IMR-90 (cell line): ENCODE measurements at regions not wholly inside any gene's neighbourhood (a gene's known extent, or its start where the extent isn't known, plus 50 kb on each side); places are given as distances from the start of the nearest gene placed in this dataset.

Experiments used
- ATAC-seq: fragments of 200-7000 bp; cut with Tn5 transposase; 2 replicates; pipeline ENCODE4 v1.9.1; 2020; ENCODE audit warnings: low read depth, mild to moderate bottlenecking, moderate library complexity
- BruUV-seq: library from RNA; stranded (reverse); fragments of 400-500 nt; replicated peaks from 2 replicates; lab custom pipeline; 2021; lab: Mats Ljungman, UMichigan
- CTCF ChIA-PET: fragments of 300-600 bp; formaldehyde crosslinking; extraction: SDS; loops from one replicate; lab custom pipeline; 2021; ENCODE audit warnings: antibody characterized with exemption; lab: Yijun Ruan, JAX
- POLR2A ChIA-PET: fragments of 300-600 bp; sonication (Branson Sonifier 250); formaldehyde crosslinking; loops from one replicate; lab custom pipeline; 2022; ENCODE audit warnings: antibody characterized with exemption; ENCODE audit not compliant: unreplicated experiment; lab: Charles Lee
- DNase-seq: peaks from one replicate; pipeline ENCODE4 v3.0.0; 2013
- H2AFZ ChIP-seq: replicated peaks from 2 replicates; pipeline ENCODE3; 2013; ENCODE audit warnings: low read length, mild to moderate bottlenecking; ENCODE audit not compliant: poor library complexity
- H2AK5ac ChIP-seq: 2 replicates; pipeline ENCODE4 v1.6.1; 2013; ENCODE audit warnings: low read depth, low read length, inconsistent platforms
- H2AK9ac ChIP-seq: replicated peaks from 2 replicates; pipeline ENCODE3; 2013; ENCODE audit warnings: mild to moderate bottlenecking, low read depth, low read length, moderate library complexity; ENCODE audit not compliant: poor library complexity
- H2BK120ac ChIP-seq: 2 replicates; pipeline ENCODE4 v1.6.1; 2013; ENCODE audit warnings: low read depth, low read length, inconsistent platforms
- H2BK15ac ChIP-seq: 3 replicates; pipeline ENCODE4 v1.6.1; 2013; ENCODE audit warnings: low read depth, low read length, inconsistent platforms
- H2BK20ac ChIP-seq: 2 replicates; pipeline ENCODE4 v1.6.1; 2013; ENCODE audit warnings: low read depth, mild to moderate bottlenecking, inconsistent platforms, low read length, moderate library complexity
- H2BK5ac ChIP-seq: 2 replicates; pipeline ENCODE4 v1.6.1; 2013; ENCODE audit warnings: mild to moderate bottlenecking, low read depth, low read length, inconsistent platforms; ENCODE audit not compliant: poor library complexity, severe bottlenecking
- H3K14ac ChIP-seq: replicated peaks from 2 replicates; pipeline ENCODE4 v1.6.1; 2013; ENCODE audit warnings: low read depth, low read length, inconsistent platforms
- H3K18ac ChIP-seq: 2 replicates; pipeline ENCODE4 v1.6.1; 2013; ENCODE audit warnings: low read depth, low read length, control low read depth
- H3K23ac ChIP-seq: 2 replicates; pipeline ENCODE4 v1.6.1; 2013; ENCODE audit warnings: low read depth, low read length, inconsistent platforms
- H3K27ac ChIP-seq: 2 replicates; pipeline ENCODE4 v1.5.1; 2013; ENCODE audit warnings: mild to moderate bottlenecking, control low read depth, low read length; ENCODE audit not compliant: insufficient read depth
- H3K27me3 ChIP-seq: 2 replicates; pipeline ENCODE4 v1.6.1; 2013; ENCODE audit warnings: low read length; ENCODE audit not compliant: control insufficient read depth, insufficient read depth
- H3K36me3 ChIP-seq: 2 replicates; pipeline ENCODE4 v1.6.1; 2013; ENCODE audit warnings: low read length, mixed read lengths; ENCODE audit not compliant: control insufficient read depth, insufficient read depth
- H3K4ac ChIP-seq: 2 replicates; pipeline ENCODE4 v1.6.1; 2013; ENCODE audit warnings: low read depth, low read length, inconsistent platforms
- H3K4me1 ChIP-seq: 2 replicates; pipeline ENCODE4 v1.6.1; 2013; ENCODE audit warnings: low read length, mixed read lengths; ENCODE audit not compliant: control insufficient read depth, insufficient read depth
- H3K4me2 ChIP-seq: 2 replicates; pipeline ENCODE4 v1.6.1; 2013; ENCODE audit warnings: low read depth, mild to moderate bottlenecking, control low read depth, low read length, moderate library complexity
- H3K4me3 ChIP-seq: 2 replicates; pipeline ENCODE4 v1.5.1; 2013; ENCODE audit warnings: low read depth, mild to moderate bottlenecking, control low read depth, low read length, moderate library complexity; ENCODE audit not compliant: insufficient read depth
- H3K56ac ChIP-seq: 2 replicates; pipeline ENCODE4 v1.6.1; 2013; ENCODE audit warnings: low read length, inconsistent platforms; ENCODE audit not compliant: insufficient read depth; ENCODE audit errors: extremely low read depth
- H3K79me1 ChIP-seq, 2 experiments: 2 replicates each; pipeline ENCODE4 v1.6.1; 2013; ENCODE audit warnings: low read length in 2 of 2, inconsistent platforms in 1 of 2, low read depth in 1 of 2
- H3K9ac ChIP-seq: 2 replicates; pipeline ENCODE4 v1.6.1; 2013; ENCODE audit warnings: low read depth, low read length, control low read depth
- H3K9me1 ChIP-seq: 2 replicates; pipeline ENCODE4 v1.6.1; 2013; ENCODE audit warnings: low read length, inconsistent platforms; ENCODE audit not compliant: insufficient read depth
- H3K9me3 ChIP-seq: 2 replicates; pipeline ENCODE4 v1.6.1; 2013; ENCODE audit warnings: low read length; ENCODE audit not compliant: control insufficient read depth, insufficient read depth
- H4K20me1 ChIP-seq: 2 replicates; pipeline ENCODE4 v1.6.1; 2013; ENCODE audit warnings: low read length, inconsistent platforms; ENCODE audit not compliant: insufficient read depth
- H4K5ac ChIP-seq: 2 replicates; pipeline ENCODE4 v1.6.1; 2013; ENCODE audit warnings: mild to moderate bottlenecking, low read depth, low read length, control low read depth
- H4K8ac ChIP-seq, 2 experiments: 2 replicates each; pipeline ENCODE4 v1.6.1; 2013; ENCODE audit warnings: low read depth in 2 of 2, low read length in 2 of 2, control low read depth in 1 of 2, inconsistent platforms in 1 of 2
- H4K91ac ChIP-seq: 2 replicates; pipeline ENCODE4 v1.6.1; 2013; ENCODE audit warnings: low read depth, low read length, inconsistent platforms; ENCODE audit not compliant: insufficient read depth
- BHLHE40 ChIP-seq: fragments of 150-350 bp; IDR thresholded peaks from 2 replicates; pipeline ENCODE4 v1.6.1; 2016; ENCODE audit warnings: mild to moderate bottlenecking, low read depth, low read length
- CEBPB ChIP-seq: IDR thresholded peaks from 2 replicates; pipeline ENCODE4 v1.6.1; 2012; ENCODE audit warnings: low read depth, low read length, improper control_type of control experiment
- CHD1 ChIP-seq: IDR thresholded peaks from 2 replicates; pipeline ENCODE4 v1.6.1; 2012; ENCODE audit warnings: low read depth, low read length, improper control_type of control experiment
- CTCF ChIP-seq: conservative IDR thresholded peaks from 2 replicates; pipeline ENCODE4 v1.5.1; 2012; ENCODE audit warnings: mild to moderate bottlenecking, low read depth, low read length, improper control_type of control experiment
- ELK1 ChIP-seq: fragments of 150-350 bp; IDR thresholded peaks from 2 replicates; pipeline ENCODE4 v1.6.1; 2016; ENCODE audit warnings: low read depth, mild to moderate bottlenecking, low read length, moderate library complexity, borderline replicate concordance
- FOS ChIP-seq: fragments of 150-350 bp; IDR thresholded peaks from 2 replicates; pipeline ENCODE4 v1.6.1; 2016; ENCODE audit warnings: low read depth, low read length
- MAFK ChIP-seq: IDR thresholded peaks from 2 replicates; pipeline ENCODE4 v1.6.1; 2012; ENCODE audit warnings: low read depth, low read length, improper control_type of control experiment
- MAZ ChIP-seq: IDR thresholded peaks from 2 replicates; pipeline ENCODE4 v1.6.1; 2012; ENCODE audit warnings: low read depth, mild to moderate bottlenecking, low read length, improper control_type of control experiment, moderate library complexity, borderline replicate concordance
- NFE2L2 ChIP-seq: fragments of 150-350 bp; IDR thresholded peaks from 2 replicates; pipeline ENCODE4 v1.6.1; 2016; ENCODE audit warnings: low read depth, mild to moderate bottlenecking, low read length
- POLR2A ChIP-seq: IDR thresholded peaks from 2 replicates; pipeline ENCODE4 v1.6.1; 2012; ENCODE audit warnings: mild to moderate bottlenecking, low read depth, low read length
- RAD21 ChIP-seq: IDR thresholded peaks from 2 replicates; pipeline ENCODE4 v1.6.1; 2012; ENCODE audit warnings: low read length, improper control_type of control experiment
- RCOR1 ChIP-seq: IDR thresholded peaks from 2 replicates; pipeline ENCODE4 v1.6.1; 2012; ENCODE audit warnings: mild to moderate bottlenecking, low read length, improper control_type of control experiment; ENCODE audit not compliant: insufficient replicate concordance
- RFX5 ChIP-seq: IDR thresholded peaks from 2 replicates; pipeline ENCODE4 v1.8.0; 2012; ENCODE audit warnings: low read depth, mild to moderate bottlenecking, low read length, moderate library complexity
- SMC3 ChIP-seq: fragments of 150-350 bp; IDR thresholded peaks from 2 replicates; pipeline ENCODE4 v1.6.1; 2016; ENCODE audit warnings: low read depth, mild to moderate bottlenecking, antibody characterized with exemption, low read length, moderate library complexity
- USF2 ChIP-seq: fragments of 150-350 bp; IDR thresholded peaks from 2 replicates; pipeline ENCODE4 v1.6.1; 2017; ENCODE audit warnings: mild to moderate bottlenecking, antibody characterized with exemption, low read length, low read depth
- WGBS, 2 experiments: methylation state at CpG; one replicate each; pipeline versions ENCODE4 v1.1.5 to v1.1.7; 2013; ENCODE audit warnings: missing lambda C conversion rate in 2 of 2; ENCODE audit not compliant: insufficient read length in 1 of 2; ENCODE audit errors: extremely low coverage in 2 of 2; 5-methylcytosine and 5-hydroxymethylcytosine counted together
- dilution Hi-C: fragments of 300-500 bp; cut with HindIII; formaldehyde crosslinking; loops from one replicate; pipeline ENCODE4 v1.14.3; 2018; ENCODE audit warnings: low sequenced_read_pairs; ENCODE audit not compliant: unreplicated experiment
- in situ Hi-C: fragments of 300-500 bp; cut with MboI; formaldehyde crosslinking; loops from 3 replicates; pipeline ENCODE4 v1.14.3; 2019; ENCODE audit warnings: low sequenced_read_pairs, inconsistent platforms, mixed read lengths
- intact Hi-C: fragments of 100-400 bp; cut with micrococcal nuclease; formaldehyde crosslinking; loops from 2 replicates; pipeline ENCODE4 v1.10.0; 2022

DNA sequence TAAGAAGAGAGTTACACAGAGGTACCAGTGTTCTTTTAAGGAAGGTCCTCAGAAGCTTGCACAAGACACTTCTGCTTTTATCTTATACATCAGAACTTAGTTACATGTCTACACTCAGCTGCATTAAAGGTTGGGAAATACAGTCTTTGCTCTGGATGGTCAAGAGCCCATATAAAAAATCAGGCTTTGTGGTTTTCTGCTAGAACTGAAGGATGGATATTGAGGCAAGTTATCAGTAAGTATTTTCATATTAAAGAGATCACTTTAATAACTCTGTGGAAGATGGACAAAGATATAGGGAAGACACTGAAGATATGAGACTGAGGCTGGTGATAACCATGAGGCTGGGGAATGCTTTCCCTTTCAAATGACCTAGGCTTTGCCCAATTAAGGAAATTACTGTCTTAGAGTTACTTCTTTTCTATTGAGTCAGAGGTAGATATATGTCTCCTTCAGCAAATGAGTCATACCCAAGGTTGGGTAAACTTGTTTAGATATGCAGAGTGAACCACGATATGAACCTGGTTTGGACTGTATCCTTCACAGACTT lies 87.0 kb upstream of the TNC start:
- Histone ChIP-seq H2BK20ac (peak overlapping the region; percentile 99), H2BK120ac (peak overlapping the region; percentile 98), H4K20me1 (no peaks in the 10 kb centered on the region), H3K56ac (peak overlapping the region; percentile 98), H3K9me1 (peaks cover 14% of the 10 kb centered on the region; the same call in 1 of the 2 replicates), H4K8ac (peak overlapping the region; percentile 92 to 93), H3K23ac (peak overlapping the region; percentile 93; the same call in 1 of the 2 replicates), H2BK5ac (peak overlapping the region; percentile 100), H4K5ac (peak overlapping the region; percentile 94), H3K4me3 (no peak overlapping the region), H3K4ac (peak overlapping the region; percentile 93), H3K9ac (peak overlapping the region; percentile 61; the same call in 1 of the 2 replicates), H3K36me3 (no peaks in the 10 kb centered on the region), H4K91ac (peak overlapping the region; percentile 94), H2AK5ac (peak overlapping the region; percentile 88; the same call in 1 of the 2 replicates), H2BK15ac (peak overlapping the region; percentile 80), H3K4me2 (peak overlapping the region; percentile 23; the same call in 1 of the 2 replicates), H3K27ac (peak overlapping the region; percentile 88), H2AFZ (no peak overlapping the region), H3K4me1 (peaks cover 28% of the 10 kb centered on the region), H3K18ac (peak overlapping the region; percentile 97), H3K14ac (peak overlapping the region; percentile 98), H2AK9ac (no peak overlapping the region), H3K27me3 (no peaks in the 10 kb centered on the region), H3K9me3 (no peaks in the 10 kb centered on the region), H3K79me1 (no peaks in the 10 kb centered on the region)
- no TSS peak for BruUV-seq
- DNase-seq (peak; percentile 95), ATAC-seq (peak; percentile 64)
- in situ Hi-C loops (no loop called here), intact Hi-C loops (loop anchor here (5.0 to 10.0 kb wide), 3 partner anchors 58 to 170 kb away; no protein-coding TSS in a partner anchor), dilution Hi-C loops (no loop called here)
- CTCF ChIA-PET: no interaction called here
- POLR2A ChIA-PET: interaction anchor here (0.6 kb wide), 1 partner anchor 29 kb away, joined by 3 read pairs; no protein-coding TSS in a partner anchor
- no CpG with 5 or more reads among the region's 1 CpG for WGBS, 2 experiments
- TF ChIP-seq CEBPB: peak; percentile 88
- TF ChIP-seq RFX5: no peak
- peak; percentile 99 for TF ChIP-seq FOS
- no peak for TF ChIP-seq MAZ
- TF ChIP-seq RAD21: no peak
- no peak for TF ChIP-seq RCOR1
- peak; percentile 54; the same call in 1 of the 2 replicates for TF ChIP-seq BHLHE40
- TF ChIP-seq NFE2L2: no peak
- no peak for TF ChIP-seq POLR2A
- 0 out of 2 replicates have a peak, but pooled peaks have one; percentile 17 for TF ChIP-seq MAFK
- no peak for TF ChIP-seq USF2
- no peak for TF ChIP-seq SMC3
- no peak for TF ChIP-seq CHD1
- TF ChIP-seq ELK1: no peak
- no peak for TF ChIP-seq CTCF
